T-cell (primary cell): ENCODE measurements at regions not wholly inside any gene's neighbourhood (a gene's known extent, or its start where the extent isn't known, plus 50 kb on each side); places are given as distances from the start of the nearest gene placed in this dataset.

Experiments
- ATAC-seq, 4 experiments: fragments of 200-7000 bp in 3 of 4; fragments of 150-1000 bp in 1 of 4; cut with Tn5 transposase; replicated peaks in 1 of 4; 1 replicate in 3 of 4; 2 replicates in 1 of 4; pipeline ENCODE4 v1.10.0; 2021; ENCODE audit warnings: moderate library complexity in 3 of 4, mild to moderate bottlenecking in 2 of 4, moderate number of reproducible peaks in 1 of 4
- CTCF ChIA-PET, 2 donors: fragments of 300-600 bp; sonication (Branson Sonifier 250); formaldehyde crosslinking; loops; one replicate each; lab custom pipeline; 2022; ENCODE audit warnings: antibody characterized with exemption in 2 of 2; lab: Charles Lee
- POLR2A ChIA-PET, 2 donors: fragments of 300-600 bp; sonication (Branson Sonifier 250); formaldehyde crosslinking; loops; one replicate each; lab custom pipeline; 2022; ENCODE audit warnings: antibody characterized with exemption in 2 of 2; lab: Charles Lee
- DNase-seq, 35 experiments: peaks; one replicate each; pipeline versions ENCODE4 v3.0.0 to v3.0.0-alpha.2; 2013 to 2023
- H3K27ac ChIP-seq: one replicate; pipeline ENCODE4 v1.5.1; 2013; ENCODE audit warnings: low read length
- H3K27me3 ChIP-seq, 2 experiments: replicated peaks in 1 of 2; 1 replicate in 1 of 2; 2 replicates in 1 of 2; pipeline versions ENCODE4 v1.6.1 to v1.7.0; 2013; ENCODE audit warnings: low read length in 1 of 2, mixed read lengths in 1 of 2; ENCODE audit not compliant: control insufficient read depth in 2 of 2, insufficient read depth in 2 of 2; ENCODE audit errors: extremely low read depth in 1 of 2
- H3K36me3 ChIP-seq, 2 donors: 1 replicate in 1 of 2; 2 replicates in 1 of 2; pipeline versions ENCODE4 v1.6.1 to v1.7.0; 2013; ENCODE audit warnings: low read length in 1 of 2; ENCODE audit not compliant: control insufficient read depth in 2 of 2, insufficient read depth in 1 of 2; ENCODE audit errors: extremely low read depth in 1 of 2
- H3K4me1 ChIP-seq, 2 experiments: 1 replicate in 1 of 2; 2 replicates in 1 of 2; pipeline versions ENCODE4 v1.6.1 to v1.7.0; 2013; ENCODE audit warnings: low read length in 2 of 2, mixed read lengths in 1 of 2; ENCODE audit not compliant: insufficient read depth in 2 of 2, control insufficient read depth in 1 of 2; ENCODE audit errors: extremely low read depth in 1 of 2
- H3K4me3 ChIP-seq, 2 donors: 1 replicate in 1 of 2; 2 replicates in 1 of 2; pipeline versions ENCODE4 v1.5.1 to v1.7.0; 2013; ENCODE audit warnings: mild to moderate bottlenecking in 2 of 2, low read length in 1 of 2, moderate library complexity in 1 of 2; ENCODE audit not compliant: control insufficient read depth in 1 of 2; ENCODE audit errors: extremely low read depth in 1 of 2
- H3K9me3 ChIP-seq: 2 replicates; pipeline ENCODE4 v1.7.0; 2013
- H3K27ac Mint-ChIP-seq, 2 donors: one replicate each; pipeline ENCODE4 v1.8.0; 2020 to 2021; ENCODE audit warnings: mild to moderate bottlenecking in 2 of 2, mixed read lengths in 2 of 2
- H3K27me3 Mint-ChIP-seq, 2 donors: one replicate each; pipeline ENCODE4 v1.8.0; 2021 to 2022; ENCODE audit warnings: mixed read lengths in 2 of 2
- H3K36me3 Mint-ChIP-seq: one replicate; pipeline ENCODE4 v1.8.0; 2021; ENCODE audit warnings: mixed read lengths
- H3K4me1 Mint-ChIP-seq, 3 donors: one replicate each; pipeline ENCODE4 v1.8.0; 2020 to 2022; ENCODE audit warnings: mixed read lengths in 3 of 3, mild to moderate bottlenecking in 1 of 3
- H3K4me3 Mint-ChIP-seq, 3 donors: one replicate each; pipeline ENCODE4 v1.8.0; 2020 to 2022; ENCODE audit warnings: mild to moderate bottlenecking in 3 of 3, mixed read lengths in 3 of 3, moderate library complexity in 3 of 3
- H3K9me3 Mint-ChIP-seq, 3 donors: one replicate each; pipeline ENCODE4 v1.8.0; 2020 to 2022; ENCODE audit warnings: mixed read lengths in 3 of 3
- WGBS: methylation state at CpG from one replicate; pipeline ENCODE4 v1.1.5; 2013; ENCODE audit warnings: missing lambda C conversion rate; ENCODE audit not compliant: insufficient coverage; 5-methylcytosine and 5-hydroxymethylcytosine counted together

GRCh38 chr19:31502536-31503170, 153.4 kb upstream of the TSHZ3 start:
- Histone ChIP-seq H3K4me3 (no peak overlapping the region), H3K27ac (no peak overlapping the region), H3K36me3 (no peaks in the 10 kb centered on the region), H3K9me3 (no peaks in the 10 kb centered on the region), H3K4me1 (no peaks in the 10 kb centered on the region), H3K27me3 (peaks cover 0 to 17% of the 10 kb centered on the region in 2 experiments)
- POLR2A ChIA-PET = no interaction called here
- no peak overlapping the region for H3K27ac Mint-ChIP-seq
- no peaks in the 10 kb centered on the region for H3K36me3 Mint-ChIP-seq
- CTCF ChIA-PET = no interaction called here
- H3K9me3 Mint-ChIP-seq = no peaks in the 10 kb centered on the region
- WGBS = 90% methylated on average over 17 of the region's 17 CpGs
- DNase-seq (no peak), ATAC-seq (no peak)
- no peaks in the 10 kb centered on the region for H3K4me1 Mint-ChIP-seq
- no peak overlapping the region for H3K4me3 Mint-ChIP-seq
- H3K27me3 Mint-ChIP-seq = peaks cover 7 to 15% of the 10 kb centered on the region in 2 donors

DNA sequence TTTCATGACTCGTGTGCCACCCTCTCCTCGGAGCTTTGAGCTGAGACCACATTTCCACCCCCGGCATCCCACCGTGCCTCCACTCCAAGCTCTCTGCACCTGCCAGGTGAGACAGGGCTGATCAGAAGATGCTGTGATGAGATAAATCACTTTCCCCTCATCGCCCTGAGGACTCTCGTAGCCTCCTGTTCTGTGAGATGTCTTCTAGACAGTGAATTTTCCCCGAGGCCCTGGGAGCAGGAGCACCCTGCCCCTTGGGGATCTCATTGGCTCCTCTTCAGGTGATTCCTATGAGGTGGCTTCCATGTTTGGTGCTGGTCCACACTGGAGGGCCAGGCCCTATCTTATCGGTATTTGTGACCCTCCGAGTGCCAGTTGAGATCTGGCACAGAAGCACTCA, 154.0 kb upstream of the TSHZ3 start:
- no peak for DNase-seq
- ChIA-PET CTCF (no interaction called here), POLR2A (no interaction called here)
- Histone ChIP-seq H3K4me1 (no peaks in the 10 kb centered on the region), H3K27ac (no peak overlapping the region), H3K9me3 (no peaks in the 10 kb centered on the region), H3K4me3 (no peak overlapping the region), H3K27me3 (peaks cover 0 to 17% of the 10 kb centered on the region in 2 experiments), H3K36me3 (no peaks in the 10 kb centered on the region)
- H3K9me3 Mint-ChIP-seq = no peaks in the 10 kb centered on the region
- H3K27ac Mint-ChIP-seq = no peak overlapping the region
- H3K27me3 Mint-ChIP-seq = peaks cover 7 to 15% of the 10 kb centered on the region in 2 donors
- ATAC-seq = no peak
- H3K4me3 Mint-ChIP-seq = no peak overlapping the region
- H3K36me3 Mint-ChIP-seq = no peaks in the 10 kb centered on the region
- WGBS = 79% methylated on average over 3 of the region's 9 CpGs
- no peaks in the 10 kb centered on the region for H3K4me1 Mint-ChIP-seq

DNA sequence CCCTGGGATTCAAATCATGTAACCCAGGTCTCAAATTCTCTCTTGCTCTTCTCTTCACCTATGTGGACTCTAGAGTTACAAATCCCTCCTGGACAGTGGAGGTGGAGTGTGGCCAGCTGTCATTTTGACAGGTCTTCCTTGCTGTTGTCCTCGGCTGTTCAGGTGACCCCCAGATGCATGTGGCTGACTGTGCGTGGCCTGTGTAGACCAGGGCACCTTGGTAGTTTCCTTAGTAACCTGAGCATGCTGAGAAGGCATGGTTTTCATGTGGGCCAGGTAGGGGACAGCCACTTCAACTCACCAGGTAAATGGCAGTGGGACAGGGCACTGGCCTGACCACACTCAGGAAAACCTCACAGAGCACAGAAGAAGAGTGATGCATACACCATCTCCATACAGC, 155.0 kb upstream of the TSHZ3 start:
- Mint-ChIP-seq H3K9me3 (no peaks in the 10 kb centered on the region), H3K4me1 (no peaks in the 10 kb centered on the region), H3K36me3 (no peaks in the 10 kb centered on the region), H3K27ac (no peak overlapping the region), H3K27me3 (peaks cover 7 to 15% of the 10 kb centered on the region in 2 donors), H3K4me3 (no peak overlapping the region)
- Histone ChIP-seq H3K9me3 (no peaks in the 10 kb centered on the region), H3K27me3 (peaks cover 0 to 17% of the 10 kb centered on the region in 2 experiments), H3K4me1 (no peaks in the 10 kb centered on the region), H3K4me3 (no peak overlapping the region), H3K36me3 (no peaks in the 10 kb centered on the region), H3K27ac (no peak overlapping the region)
- CTCF ChIA-PET = no interaction called here
- DNase-seq (no peak), ATAC-seq (no peak)
- POLR2A ChIA-PET = no interaction called here
- WGBS = no CpG with 5 or more reads among the region's 2 CpGs

DNA sequence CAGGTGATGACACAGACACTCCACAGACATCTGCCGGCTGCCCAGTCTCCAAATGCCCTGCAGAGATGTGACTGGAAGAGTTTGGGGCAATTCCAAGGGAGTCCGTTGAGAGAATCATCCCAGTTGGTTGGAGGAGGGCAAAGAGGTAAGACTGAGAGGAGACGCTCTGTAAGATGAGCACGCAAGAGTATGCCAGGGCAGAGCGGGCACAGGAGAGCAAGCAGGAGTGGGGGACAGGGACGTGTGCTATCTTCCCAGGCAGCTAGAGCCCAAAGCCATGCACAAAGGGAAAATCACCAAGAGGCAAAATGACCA, 156.3 kb upstream of the TSHZ3 start:
- POLR2A ChIA-PET = no interaction called here

DNA sequence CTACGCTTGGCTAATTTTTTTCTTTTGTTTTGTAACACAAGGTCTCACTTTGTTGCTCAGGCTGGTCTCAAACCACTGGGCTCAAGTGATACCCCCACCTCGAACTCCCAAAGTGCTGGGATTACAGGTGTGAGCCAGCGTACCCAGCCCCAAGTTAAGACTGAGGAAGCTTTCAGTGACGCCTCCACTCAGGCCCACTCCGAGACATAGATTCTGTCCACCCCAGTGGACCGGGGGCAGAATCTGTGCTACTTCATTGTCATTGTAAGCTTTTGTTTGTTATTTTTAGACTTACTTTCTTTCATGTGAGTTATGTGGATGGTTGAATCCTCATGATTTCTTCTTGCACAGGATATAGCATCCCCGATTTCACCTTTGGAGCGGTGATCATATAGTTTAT, 156.9 kb upstream of the TSHZ3 start:
- no peak overlapping the region for H3K4me3 Mint-ChIP-seq
- peaks cover 7 to 13% of the 10 kb centered on the region in 2 donors for H3K27me3 Mint-ChIP-seq
- Histone ChIP-seq H3K36me3 (no peaks in the 10 kb centered on the region), H3K4me1 (no peaks in the 10 kb centered on the region), H3K9me3 (no peaks in the 10 kb centered on the region), H3K4me3 (no peak overlapping the region), H3K27ac (no peak overlapping the region), H3K27me3 (peaks cover 0 to 7% of the 10 kb centered on the region in 2 experiments)
- ATAC-seq (no peak), DNase-seq (no peak)
- ChIA-PET CTCF (no interaction called here), POLR2A (no interaction called here)
- H3K4me1 Mint-ChIP-seq = no peaks in the 10 kb centered on the region
- WGBS = 89% methylated on average over 5 of the region's 8 CpGs
- no peaks in the 10 kb centered on the region for H3K9me3 Mint-ChIP-seq
- H3K27ac Mint-ChIP-seq = no peak overlapping the region
- H3K36me3 Mint-ChIP-seq = no peaks in the 10 kb centered on the region

More for the DNA sequence above, 156.3 kb upstream of the TSHZ3 start:
- no peaks in the 10 kb centered on the region for H3K4me1 ChIP-seq
- H3K4me3 ChIP-seq = no peak overlapping the region
- H3K27ac ChIP-seq = no peak overlapping the region
- CTCF ChIA-PET = no interaction called here
- WGBS = 64% methylated on average over 5 of the region's 6 CpGs
- H3K4me3 Mint-ChIP-seq = no peak overlapping the region
- H3K9me3 Mint-ChIP-seq = no peaks in the 10 kb centered on the region
- peaks cover 7 to 13% of the 10 kb centered on the region in 2 donors for H3K27me3 Mint-ChIP-seq
- H3K9me3 ChIP-seq = no peaks in the 10 kb centered on the region
- no peaks in the 10 kb centered on the region for H3K36me3 Mint-ChIP-seq
- H3K27me3 ChIP-seq = peaks cover 0 to 8% of the 10 kb centered on the region in 2 experiments
- no peaks in the 10 kb centered on the region for H3K4me1 Mint-ChIP-seq
- no peak for ATAC-seq
- no peaks in the 10 kb centered on the region for H3K36me3 ChIP-seq
- no peak overlapping the region for H3K27ac Mint-ChIP-seq
- DNase-seq = no peak

GRCh38 chr19:31510635-31511034, 161.4 kb upstream of the TSHZ3 start:
- H3K27ac ChIP-seq = no peak overlapping the region
- POLR2A ChIA-PET = no interaction called here
- H3K4me3 ChIP-seq = no peak overlapping the region
- no peaks in the 10 kb centered on the region for H3K9me3 ChIP-seq
- no peaks in the 10 kb centered on the region for H3K4me1 ChIP-seq
- DNase-seq (no peak), ATAC-seq (no peak)
- 100% methylated on average over 1 of the region's 10 CpGs for WGBS
- Mint-ChIP-seq H3K36me3 (no peaks in the 10 kb centered on the region), H3K27me3 (peaks cover 3 to 6% of the 10 kb centered on the region in 2 donors), H3K27ac (no peak overlapping the region), H3K4me3 (no peak overlapping the region), H3K9me3 (no peaks in the 10 kb centered on the region), H3K4me1 (no peaks in the 10 kb centered on the region)
- no peaks in the 10 kb centered on the region for H3K36me3 ChIP-seq
- peaks cover 0 to 15% of the 10 kb centered on the region in 2 experiments for H3K27me3 ChIP-seq
- CTCF ChIA-PET = no interaction called here

DNA sequence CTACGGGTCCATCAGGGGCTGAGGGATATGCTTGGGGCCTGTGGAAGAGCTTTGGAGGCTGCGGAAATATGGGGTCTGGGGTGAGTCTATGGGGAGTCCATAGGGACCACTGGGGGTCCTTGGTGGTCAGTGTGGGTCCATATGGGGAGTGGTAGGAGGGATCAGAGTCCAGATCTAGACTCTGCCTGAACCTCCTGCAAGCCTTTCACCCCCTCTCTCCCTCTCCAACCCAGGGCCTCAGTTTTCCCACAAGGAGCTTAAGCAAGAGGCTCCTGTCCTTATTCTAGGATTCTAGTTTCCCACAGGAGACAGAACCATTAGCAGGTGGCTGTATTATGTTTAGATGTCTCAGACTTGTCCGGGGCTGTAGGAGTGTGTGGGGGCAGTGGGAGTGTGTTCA, 161.9 kb upstream of the TSHZ3 start:
- H3K4me3 Mint-ChIP-seq = no peak overlapping the region
- WGBS = no CpG with 5 or more reads among the region's 3 CpGs
- no peak overlapping the region for H3K27ac ChIP-seq
- H3K9me3 ChIP-seq = no peaks in the 10 kb centered on the region
- ATAC-seq (no peak), DNase-seq (no peak)
- no peak overlapping the region for H3K27ac Mint-ChIP-seq
- H3K9me3 Mint-ChIP-seq = no peaks in the 10 kb centered on the region
- peaks cover 3 to 6% of the 10 kb centered on the region in 2 donors for H3K27me3 Mint-ChIP-seq
- peaks cover 0 to 17% of the 10 kb centered on the region in 2 experiments for H3K27me3 ChIP-seq
- no peaks in the 10 kb centered on the region for H3K4me1 ChIP-seq
- POLR2A ChIA-PET = no interaction called here
- CTCF ChIA-PET = no interaction called here
- no peaks in the 10 kb centered on the region for H3K36me3 ChIP-seq
- no peaks in the 10 kb centered on the region for H3K4me1 Mint-ChIP-seq
- H3K36me3 Mint-ChIP-seq = no peaks in the 10 kb centered on the region
- H3K4me3 ChIP-seq = no peak overlapping the region
